ENCODE measurements at regions not wholly inside any gene's neighbourhood (a gene's known extent, or its start where the extent isn't known, plus 50 kb on each side); places are given as distances from the start of the nearest gene placed in this dataset.
"Not testable (repeated sequence)": the region's sequence is repeated elsewhere in the genome, so short reads cannot be mapped to it uniquely, and the experiment has no call there.

GRCh38 chr7:20521243-20521642 is 94.2 kb upstream of the ABCB5 start:
- DNase-seq = no peak

- DNase-seq = no peak
Observed at GRCh38 chr7:20529260-20529659, 86.2 kb upstream of the ABCB5 start.

- no peak for DNase-seq
Observed at GRCh38 chr7:20532890-20533289, 82.6 kb upstream of the ABCB5 start.

GRCh38 chr7:20534543-20534942 is 80.9 kb upstream of the ABCB5 start:
- no peak for DNase-seq

GRCh38 chr7:20535541-20535940 is 79.9 kb upstream of the ABCB5 start:
- DNase-seq = no peak

GRCh38 chr7:20539201-20539600 is 76.3 kb upstream of the ABCB5 start:
- DNase-seq = no peak

GRCh38 chr7:20541608-20542349 is 73.7 kb upstream of the ABCB5 start:
- no peak for DNase-seq

GRCh38 chr7:20542594-20542993 is 72.9 kb upstream of the ABCB5 start:
- DNase-seq = no peak

- no peak for DNase-seq
Observed at GRCh38 chr7:20543500-20543899, 72.0 kb upstream of the ABCB5 start.

GRCh38 chr7:20545016-20545415 is 70.5 kb upstream of the ABCB5 start:
- DNase-seq = no peak

- not testable (repeated sequence) for DNase-seq
Observed at GRCh38 chr7:20546958-20547357, 68.5 kb upstream of the ABCB5 start.

GRCh38 chr7:20554072-20554471 is 61.4 kb upstream of the ABCB5 start:
- DNase-seq = no peak

- no peak for DNase-seq
Observed at GRCh38 chr7:20556091-20556490, 59.4 kb upstream of the ABCB5 start.

GRCh38 chr7:20557116-20557515 is 58.4 kb upstream of the ABCB5 start:
- DNase-seq = no peak

- DNase-seq = no peak
Observed at GRCh38 chr7:20558963-20559716, 56.3 kb upstream of the ABCB5 start.

GRCh38 chr7:20559883-20560282 is 55.6 kb upstream of the ABCB5 start:
- DNase-seq = no peak

- no peak for DNase-seq
Observed at GRCh38 chr7:20560325-20561180, 54.9 kb upstream of the ABCB5 start.

GRCh38 chr7:20561466-20561865 is 54.0 kb upstream of the ABCB5 start:
- DNase-seq = no peak

GRCh38 chr7:20561908-20562307 is 53.6 kb upstream of the ABCB5 start:
- no peak for DNase-seq

GRCh38 chr7:20562461-20562860 is 53.0 kb upstream of the ABCB5 start:
- no peak for DNase-seq
